Activated T-helper 17 cell treated with anti-CD3 and anti-CD28 coated beads, Interleukin-2, amount 50 U/mL, for 72 hours (primary cell): ENCODE measurements at regions not wholly inside any gene's neighbourhood (a gene's known extent, or its start where the extent isn't known, plus 50 kb on each side); places are given as distances from the start of the nearest gene placed in this dataset.

Experiments used
- ATAC-seq: fragments of 150-1000 bp; cut with Tn5 transposase; replicated peaks from 2 replicates; pipeline ENCODE4 v1.10.0; 2021; ENCODE audit warnings: mild to moderate bottlenecking, moderate library complexity
- H3K27ac Mint-ChIP-seq: one replicate; pipeline ENCODE4 v1.8.0; 2022; ENCODE audit warnings: mixed read lengths
- H3K27me3 Mint-ChIP-seq: one replicate; pipeline ENCODE4 v1.8.0; 2022; ENCODE audit warnings: mixed read lengths
- H3K36me3 Mint-ChIP-seq: one replicate; pipeline ENCODE4 v1.8.0; 2022; ENCODE audit warnings: low read depth, mild to moderate bottlenecking, mixed read lengths
- H3K4me1 Mint-ChIP-seq: one replicate; pipeline ENCODE4 v1.8.0; 2022; ENCODE audit warnings: mixed read lengths
- H3K4me3 Mint-ChIP-seq: one replicate; pipeline ENCODE4 v1.8.0; 2022; ENCODE audit warnings: mild to moderate bottlenecking, mixed read lengths
- H3K9me3 Mint-ChIP-seq: one replicate; pipeline ENCODE4 v1.8.0; 2022; ENCODE audit warnings: mixed read lengths

GRCh38 chr3:117722856-117723255 is 1013.3 kb downstream of the TUSC7 start:
- H3K27ac Mint-ChIP-seq, result no peak overlapping the region
- no peaks in the 10 kb centered on the region for H3K4me1 Mint-ChIP-seq
- H3K9me3 Mint-ChIP-seq, result peaks cover 2% of the 10 kb centered on the region
- no peak for ATAC-seq
- no peaks in the 10 kb centered on the region for H3K36me3 Mint-ChIP-seq
- H3K4me3 Mint-ChIP-seq, result no peak overlapping the region
- no peaks in the 10 kb centered on the region for H3K27me3 Mint-ChIP-seq

- no peak for ATAC-seq
- H3K4me1 Mint-ChIP-seq, result no peaks in the 10 kb centered on the region
Measured at GRCh38 chr3:117723825-117724224, 1014.2 kb downstream of the TUSC7 start.

GRCh38 chr3:117725314-117725713 is 1015.7 kb downstream of the TUSC7 start:
- no peak for ATAC-seq
- H3K4me1 Mint-ChIP-seq, result no peaks in the 10 kb centered on the region
- no peak overlapping the region for H3K27ac Mint-ChIP-seq
- no peaks in the 10 kb centered on the region for H3K36me3 Mint-ChIP-seq
- no peaks in the 10 kb centered on the region for H3K27me3 Mint-ChIP-seq
- H3K9me3 Mint-ChIP-seq, result no peaks in the 10 kb centered on the region
- no peak overlapping the region for H3K4me3 Mint-ChIP-seq

More at GRCh38 chr3:117723825-117724224, 1014.2 kb downstream of the TUSC7 start:
- H3K4me3 Mint-ChIP-seq, result no peak overlapping the region
- no peaks in the 10 kb centered on the region for H3K27me3 Mint-ChIP-seq
- no peak overlapping the region for H3K27ac Mint-ChIP-seq
- no peaks in the 10 kb centered on the region for H3K9me3 Mint-ChIP-seq
- H3K36me3 Mint-ChIP-seq, result no peaks in the 10 kb centered on the region

- ATAC-seq, result no peak
- Mint-ChIP-seq H3K4me3 (no peak overlapping the region), H3K36me3 (no peaks in the 10 kb centered on the region), H3K27me3 (no peaks in the 10 kb centered on the region), H3K9me3 (no peaks in the 10 kb centered on the region), H3K4me1 (no peaks in the 10 kb centered on the region), H3K27ac (no peak overlapping the region)
Measured at GRCh38 chr3:117726776-117727175, 1017.2 kb downstream of the TUSC7 start.

GRCh38 chr3:117728226-117728625 is 1018.6 kb downstream of the TUSC7 start:
- Mint-ChIP-seq H3K9me3 (no peaks in the 10 kb centered on the region), H3K4me1 (no peaks in the 10 kb centered on the region), H3K36me3 (no peaks in the 10 kb centered on the region), H3K4me3 (no peak overlapping the region), H3K27ac (no peak overlapping the region), H3K27me3 (no peaks in the 10 kb centered on the region)
- ATAC-seq, result no peak

DNA sequence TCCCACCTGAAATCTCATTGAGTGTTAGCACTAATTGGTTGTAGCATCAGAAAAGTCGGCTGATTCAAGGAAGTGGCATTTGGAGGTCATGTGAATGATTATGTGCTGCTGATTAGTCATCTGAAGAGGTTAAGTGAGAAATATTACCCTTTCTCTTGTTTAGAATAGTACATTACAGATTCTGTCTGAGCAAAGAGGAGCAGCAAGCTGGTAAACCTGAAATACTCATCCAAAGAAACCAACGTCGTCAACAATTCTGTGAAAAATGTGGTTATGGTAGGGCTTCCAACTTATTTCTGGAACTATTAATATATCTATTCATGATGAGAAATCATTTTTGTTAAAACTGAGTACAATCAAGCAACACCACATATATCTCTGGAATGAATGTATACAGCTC is 1024.9 kb downstream of the TUSC7 start:
- Mint-ChIP-seq H3K4me1 (no peaks in the 10 kb centered on the region), H3K27me3 (no peaks in the 10 kb centered on the region), H3K9me3 (peaks cover 8% of the 10 kb centered on the region), H3K27ac (no peak overlapping the region), H3K4me3 (no peak overlapping the region), H3K36me3 (no peaks in the 10 kb centered on the region)
- ATAC-seq, result no peak

GRCh38 chr3:117735481-117736101 is 1026.0 kb downstream of the TUSC7 start:
- no peaks in the 10 kb centered on the region for H3K4me1 Mint-ChIP-seq
- no peaks in the 10 kb centered on the region for H3K27me3 Mint-ChIP-seq
- H3K36me3 Mint-ChIP-seq, result no peaks in the 10 kb centered on the region
- no peak overlapping the region for H3K27ac Mint-ChIP-seq
- no peak overlapping the region for H3K4me3 Mint-ChIP-seq
- peaks cover 8% of the 10 kb centered on the region for H3K9me3 Mint-ChIP-seq
- no peak for ATAC-seq

DNA sequence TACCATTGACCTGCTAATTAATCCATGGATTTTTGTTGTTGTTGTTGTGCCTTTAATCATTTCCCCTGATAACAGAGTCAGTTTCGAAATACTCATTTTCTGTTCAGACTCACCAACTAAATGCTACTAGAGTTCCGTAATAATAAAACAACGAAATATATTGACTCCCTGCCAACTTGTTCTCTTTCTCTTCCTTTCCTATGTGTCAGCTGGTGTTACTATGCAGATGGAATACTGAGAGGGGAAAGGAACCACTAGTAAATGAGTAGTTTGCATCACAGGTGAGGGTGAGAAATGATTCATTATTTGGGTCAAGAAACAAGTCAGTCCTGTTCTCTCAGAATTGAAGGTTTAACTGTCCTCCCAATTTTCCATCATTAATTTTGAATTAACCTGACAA is 1027.3 kb downstream of the TUSC7 start:
- H3K4me3 Mint-ChIP-seq, result no peak overlapping the region
- ATAC-seq, result no peak
- H3K36me3 Mint-ChIP-seq, result no peaks in the 10 kb centered on the region
- H3K27ac Mint-ChIP-seq, result no peak overlapping the region
- peaks cover 8% of the 10 kb centered on the region for H3K9me3 Mint-ChIP-seq
- H3K27me3 Mint-ChIP-seq, result no peaks in the 10 kb centered on the region
- no peaks in the 10 kb centered on the region for H3K4me1 Mint-ChIP-seq

- Mint-ChIP-seq H3K9me3 (peaks cover 3% of the 10 kb centered on the region), H3K27ac (no peak overlapping the region), H3K27me3 (no peaks in the 10 kb centered on the region), H3K36me3 (no peaks in the 10 kb centered on the region), H3K4me3 (no peak overlapping the region), H3K4me1 (no peaks in the 10 kb centered on the region)
- no peak for ATAC-seq
Measured at GRCh38 chr3:117743993-117744392, 1034.4 kb downstream of the TUSC7 start.

DNA sequence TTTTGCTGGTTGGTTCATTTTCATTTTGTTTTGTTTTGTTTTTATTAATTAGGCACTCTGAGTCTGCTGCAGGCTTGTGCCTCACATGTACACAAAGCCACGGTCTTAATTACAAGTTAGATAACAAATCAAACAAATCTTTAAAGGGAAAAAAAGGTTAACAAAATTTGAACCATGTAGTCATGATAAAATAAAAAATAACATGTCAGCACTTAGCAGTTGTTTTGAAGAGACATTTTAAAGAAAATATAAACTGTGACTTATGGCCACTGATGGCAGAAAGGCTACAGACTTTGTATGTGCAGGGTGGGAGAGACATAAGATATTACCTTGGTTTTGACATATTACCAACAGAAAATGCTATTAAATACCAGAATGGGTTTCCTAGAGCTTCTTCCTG is 1035.4 kb downstream of the TUSC7 start:
- Mint-ChIP-seq H3K4me1 (no peaks in the 10 kb centered on the region), H3K27ac (no peak overlapping the region), H3K27me3 (no peaks in the 10 kb centered on the region), H3K4me3 (no peak overlapping the region), H3K9me3 (peaks cover 8% of the 10 kb centered on the region), H3K36me3 (no peaks in the 10 kb centered on the region)
- ATAC-seq, result no peak

GRCh38 chr3:117745516-117745915 is 1035.9 kb downstream of the TUSC7 start:
- no peaks in the 10 kb centered on the region for H3K27me3 Mint-ChIP-seq
- H3K9me3 Mint-ChIP-seq, result peaks cover 8% of the 10 kb centered on the region
- no peaks in the 10 kb centered on the region for H3K36me3 Mint-ChIP-seq
- H3K27ac Mint-ChIP-seq, result no peak overlapping the region
- H3K4me1 Mint-ChIP-seq, result no peaks in the 10 kb centered on the region
- H3K4me3 Mint-ChIP-seq, result no peak overlapping the region
- no peak for ATAC-seq

DNA sequence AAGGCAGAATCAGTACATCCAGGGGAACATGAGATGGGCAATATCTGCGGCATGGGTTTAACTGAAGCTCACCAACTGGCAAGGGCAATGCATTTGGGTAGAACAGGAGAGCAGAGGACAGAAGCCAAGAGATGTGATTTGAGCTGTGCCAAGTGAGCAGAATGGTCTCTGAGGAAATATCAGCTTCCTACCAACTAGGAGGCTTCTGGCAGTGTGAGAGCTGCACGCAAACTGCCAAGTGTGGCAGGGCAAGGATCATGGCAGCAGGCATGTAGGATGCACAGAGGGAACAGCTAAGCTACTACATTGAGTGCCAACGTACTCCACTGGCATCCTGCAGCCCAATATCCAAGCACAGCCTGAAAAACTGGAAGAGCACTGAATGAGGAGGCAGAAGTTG is 1036.5 kb downstream of the TUSC7 start:
- H3K4me3 Mint-ChIP-seq, result no peak overlapping the region

DNA sequence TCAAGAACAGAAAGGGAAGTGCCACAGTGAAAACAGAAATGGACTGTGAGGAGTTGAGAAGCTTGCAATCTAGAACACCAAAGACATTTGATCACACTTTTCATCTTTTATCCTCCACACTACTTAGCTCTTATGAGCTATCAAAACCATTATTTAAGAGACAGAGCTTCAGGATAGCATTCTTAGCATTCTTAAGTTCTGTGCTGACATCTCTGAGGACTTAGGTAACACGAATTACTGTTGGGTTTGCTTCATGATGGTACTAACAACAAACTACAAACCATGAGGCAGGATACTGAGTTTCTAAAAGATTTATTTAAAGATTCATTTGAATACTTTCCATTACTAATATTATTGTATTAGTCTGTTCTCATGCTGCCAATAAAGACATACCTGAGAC is 1038.6 kb downstream of the TUSC7 start:
- Mint-ChIP-seq H3K27me3 (no peaks in the 10 kb centered on the region), H3K9me3 (peaks cover 8% of the 10 kb centered on the region), H3K36me3 (no peaks in the 10 kb centered on the region), H3K4me1 (no peaks in the 10 kb centered on the region), H3K27ac (no peak overlapping the region), H3K4me3 (no peak overlapping the region)
- no peak for ATAC-seq

More for the DNA sequence above, 1036.5 kb downstream of the TUSC7 start:
- ATAC-seq, result no peak
- no peaks in the 10 kb centered on the region for H3K4me1 Mint-ChIP-seq
- no peaks in the 10 kb centered on the region for H3K27me3 Mint-ChIP-seq
- H3K27ac Mint-ChIP-seq, result no peak overlapping the region
- H3K9me3 Mint-ChIP-seq, result peaks cover 8% of the 10 kb centered on the region
- no peaks in the 10 kb centered on the region for H3K36me3 Mint-ChIP-seq

DNA sequence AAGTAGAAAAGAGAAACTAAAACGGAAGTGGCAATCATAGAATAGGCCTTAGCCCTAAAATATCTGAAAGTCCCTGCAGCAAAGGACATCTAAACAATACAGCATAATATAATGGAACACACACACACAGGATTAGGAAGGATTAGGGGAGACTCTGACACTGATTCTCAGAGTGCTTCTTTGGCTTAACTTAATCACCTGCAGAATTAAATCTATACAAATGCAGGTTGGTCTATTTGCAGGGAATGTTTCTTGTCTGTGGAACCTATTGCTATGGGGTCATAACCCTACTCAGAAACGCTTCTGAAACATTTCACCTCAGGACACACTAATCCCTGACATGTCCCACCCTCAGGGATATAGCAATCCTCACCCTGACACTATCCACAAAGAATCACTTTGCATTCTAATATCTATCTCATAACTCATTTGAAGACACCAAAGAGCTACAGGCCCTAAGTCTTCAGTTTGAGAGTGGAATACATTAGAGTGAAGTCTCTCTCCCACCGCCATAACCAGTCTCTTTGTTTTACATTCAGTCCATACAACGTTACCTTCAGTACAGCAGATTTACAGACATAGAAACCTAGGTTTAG is 1041.2 kb downstream of the TUSC7 start:
- Mint-ChIP-seq H3K27me3 (no peaks in the 10 kb centered on the region), H3K4me3 (no peak overlapping the region), H3K9me3 (peaks cover 5% of the 10 kb centered on the region), H3K27ac (no peak overlapping the region), H3K4me1 (no peaks in the 10 kb centered on the region), H3K36me3 (no peaks in the 10 kb centered on the region)
- no peak for ATAC-seq

DNA sequence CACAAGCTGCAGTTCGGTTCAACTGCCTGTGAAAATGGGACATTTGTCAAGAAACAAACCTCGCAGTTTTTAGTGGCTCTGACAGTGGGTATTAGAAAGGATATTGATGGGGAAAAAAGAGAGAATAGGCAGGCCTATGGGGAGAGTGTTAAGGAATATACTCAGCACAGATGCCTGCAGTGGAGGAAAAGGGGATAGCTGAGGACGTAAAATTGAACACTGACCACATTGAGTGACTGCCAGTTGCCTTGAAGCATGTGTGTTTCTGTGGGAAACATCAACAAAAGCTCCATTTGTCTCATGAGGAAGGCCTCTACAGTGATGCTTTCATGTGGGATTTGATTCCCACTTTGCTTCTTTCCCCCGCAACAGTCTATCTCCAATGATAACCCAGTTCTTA is 1042.1 kb downstream of the TUSC7 start:
- no peaks in the 10 kb centered on the region for H3K27me3 Mint-ChIP-seq
- no peaks in the 10 kb centered on the region for H3K4me1 Mint-ChIP-seq
- no peak overlapping the region for H3K27ac Mint-ChIP-seq
- H3K4me3 Mint-ChIP-seq, result no peak overlapping the region
- no peak for ATAC-seq
- no peaks in the 10 kb centered on the region for H3K36me3 Mint-ChIP-seq
- H3K9me3 Mint-ChIP-seq, result peaks cover 5% of the 10 kb centered on the region
